ENCODE measurements at regions not wholly inside any gene's neighbourhood (a gene's known extent, or its start where the extent isn't known, plus 50 kb on each side); places are given as distances from the start of the nearest gene placed in this dataset.

- TF ChIP-seq RAD21 (IDR thresholded peaks at IDR 0.05; ENCODE audit: low read depth) (no peak), TAF1 (IDR thresholded peaks at IDR 0.05; ENCODE audit: low read depth) (no peak), EP300 (IDR thresholded peaks at IDR 0.05; ENCODE audit: borderline replicate concordance) (no peak), REST (IDR thresholded peaks at IDR 0.05; ENCODE audit: low read depth) (no peak), TCF12 (IDR thresholded peaks at IDR 0.05; ENCODE audit: low read depth) (no peak), TEAD4 (IDR thresholded peaks at IDR 0.05) (no peak), NFIC (IDR thresholded peaks at IDR 0.05) (no peak), EGR1 (IDR thresholded peaks at IDR 0.05) (no peak), ZBTB7A (IDR thresholded peaks at IDR 0.05; ENCODE audit: low read depth) (no peak), YY1 (IDR thresholded peaks at IDR 0.05; ENCODE audit: low read depth) (no peak), MAX (IDR thresholded peaks at IDR 0.05) (no peak), CEBPB (IDR thresholded peaks at IDR 0.05) (no peak), FOXM1 (IDR thresholded peaks at IDR 0.05; ENCODE audit: borderline replicate concordance, low read depth) (no peak), CREB1 (IDR thresholded peaks at IDR 0.05; ENCODE audit: low read depth) (no peak)
Observed at GRCh38 chr2:103264058-103264768, 502.4 kb downstream of the TMEM182 start.

DNA sequence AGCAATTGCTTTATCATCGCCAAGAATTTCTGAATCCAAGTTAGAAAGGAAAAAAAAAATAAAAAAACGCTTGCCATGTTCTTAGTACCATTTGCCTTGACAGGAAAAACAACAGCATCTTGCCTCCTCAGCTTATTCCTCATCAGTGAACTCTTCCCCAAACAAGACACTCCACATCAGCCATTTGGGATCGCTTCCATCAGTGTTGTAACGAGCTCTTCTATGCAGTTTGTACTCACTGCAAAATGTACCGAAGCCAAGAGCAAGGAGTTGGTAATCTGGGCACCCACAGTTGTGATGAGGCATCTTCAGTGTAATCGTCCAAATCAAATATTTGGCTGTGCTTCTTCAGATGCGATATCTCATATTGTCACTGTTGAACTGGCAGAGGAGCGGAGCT, 503.7 kb downstream of the TMEM182 start:
- TF ChIP-seq ZBTB7A (IDR thresholded peaks at IDR 0.05; ENCODE audit: low read depth): no peak
- TF ChIP-seq MAX (IDR thresholded peaks at IDR 0.05): no peak
- TF ChIP-seq CEBPB (IDR thresholded peaks at IDR 0.05): no peak
- TF ChIP-seq CREB1 (IDR thresholded peaks at IDR 0.05; ENCODE audit: low read depth): no peak
- no peak for TF ChIP-seq TEAD4 (IDR thresholded peaks at IDR 0.05)
- TF ChIP-seq REST (IDR thresholded peaks at IDR 0.05; ENCODE audit: low read depth): no peak
- TF ChIP-seq EP300 (IDR thresholded peaks at IDR 0.05; ENCODE audit: borderline replicate concordance): no peak
- TF ChIP-seq TCF12 (IDR thresholded peaks at IDR 0.05; ENCODE audit: low read depth): no peak
- no peak for TF ChIP-seq YY1 (IDR thresholded peaks at IDR 0.05; ENCODE audit: low read depth)
- no peak for TF ChIP-seq RAD21 (IDR thresholded peaks at IDR 0.05; ENCODE audit: low read depth)
- TF ChIP-seq FOXM1 (IDR thresholded peaks at IDR 0.05; ENCODE audit: borderline replicate concordance, low read depth): no peak
- no peak for TF ChIP-seq USF1 (IDR thresholded peaks at IDR 0.05)
- TF ChIP-seq TAF1 (IDR thresholded peaks at IDR 0.05; ENCODE audit: low read depth): no peak
- TF ChIP-seq NFIC (IDR thresholded peaks at IDR 0.05): no peak
- TF ChIP-seq EGR1 (IDR thresholded peaks at IDR 0.05): no peak

- no peak for TF ChIP-seq ZBTB7A (IDR thresholded peaks at IDR 0.05; ENCODE audit: low read depth)
- no peak for TF ChIP-seq TAF1 (IDR thresholded peaks at IDR 0.05; ENCODE audit: low read depth)
- TF ChIP-seq TCF12 (IDR thresholded peaks at IDR 0.05; ENCODE audit: low read depth): no peak
- no peak for TF ChIP-seq RAD21 (IDR thresholded peaks at IDR 0.05; ENCODE audit: low read depth)
- no peak for TF ChIP-seq NFIC (IDR thresholded peaks at IDR 0.05)
- TF ChIP-seq EGR1 (IDR thresholded peaks at IDR 0.05): no peak
- TF ChIP-seq FOXM1 (IDR thresholded peaks at IDR 0.05; ENCODE audit: borderline replicate concordance, low read depth): no peak
- no peak for TF ChIP-seq CREB1 (IDR thresholded peaks at IDR 0.05; ENCODE audit: low read depth)
- TF ChIP-seq MAX (IDR thresholded peaks at IDR 0.05): no peak
- TF ChIP-seq REST (IDR thresholded peaks at IDR 0.05; ENCODE audit: low read depth): no peak
- TF ChIP-seq TEAD4 (IDR thresholded peaks at IDR 0.05): no peak
- no peak for TF ChIP-seq USF1 (IDR thresholded peaks at IDR 0.05)
- TF ChIP-seq YY1 (IDR thresholded peaks at IDR 0.05; ENCODE audit: low read depth): no peak
- TF ChIP-seq EP300 (IDR thresholded peaks at IDR 0.05; ENCODE audit: borderline replicate concordance): no peak
- TF ChIP-seq CEBPB (IDR thresholded peaks at IDR 0.05): no peak
Observed at GRCh38 chr2:103268841-103269498, 507.1 kb downstream of the TMEM182 start.

All from Ishikawa (cell line).